ENCODE measurements at regions not wholly inside any gene's neighbourhood (a gene's known extent, or its start where the extent isn't known, plus 50 kb on each side); places are given as distances from the start of the nearest gene placed in this dataset.
A peak's percentile ranks its signal among the peaks of the same experiment; 100 is the strongest.

DNA sequence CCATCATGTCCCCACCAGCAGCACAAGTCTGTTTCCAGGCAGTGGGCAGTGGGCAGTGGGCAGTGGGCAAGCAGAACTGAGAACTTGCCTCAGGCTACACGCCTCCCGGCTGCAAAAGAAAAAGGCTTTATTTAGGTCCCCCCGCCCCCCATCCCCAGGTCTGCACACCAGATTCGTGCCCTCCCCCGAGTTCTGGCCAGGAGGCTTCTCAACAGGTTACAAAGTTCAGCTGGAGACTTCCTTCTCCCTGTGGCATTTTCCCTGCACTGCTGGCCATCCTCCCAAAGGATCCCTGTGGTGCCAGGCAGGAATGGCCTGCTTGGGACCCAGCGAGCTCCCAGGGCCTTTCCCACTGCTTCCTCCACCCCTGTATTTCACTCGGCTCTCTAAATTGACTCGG, 97.0 kb upstream of the TRIM2 start:
- DNase-seq (ENCODE audit: low read depth), result no peak

DNA sequence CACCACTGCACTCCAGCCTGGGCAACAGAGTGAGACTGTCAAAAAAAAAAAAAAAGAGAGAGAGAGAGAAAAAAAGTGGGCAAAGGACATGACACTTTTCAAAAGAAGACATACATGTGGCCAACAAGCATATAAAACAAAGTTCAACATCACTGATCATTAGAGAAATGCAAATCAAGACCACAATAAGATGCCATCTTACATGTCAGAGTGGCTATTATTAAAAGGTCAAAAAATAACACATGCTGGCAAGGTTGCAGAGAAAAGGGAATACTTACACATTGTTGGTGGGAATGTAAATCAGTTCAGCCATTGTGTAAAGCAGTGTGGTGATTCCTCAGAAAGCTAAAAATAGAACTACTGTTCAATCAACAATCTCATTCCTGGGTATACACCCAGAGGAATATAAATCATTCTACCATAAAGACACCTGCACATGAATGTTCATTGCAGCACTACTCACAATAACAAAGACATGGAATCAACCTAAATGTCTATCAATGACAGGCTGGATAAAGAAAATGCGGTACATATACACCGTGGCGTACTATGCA, 94.9 kb upstream of the TRIM2 start:
- no peak for DNase-seq (ENCODE audit: low read depth)

DNA sequence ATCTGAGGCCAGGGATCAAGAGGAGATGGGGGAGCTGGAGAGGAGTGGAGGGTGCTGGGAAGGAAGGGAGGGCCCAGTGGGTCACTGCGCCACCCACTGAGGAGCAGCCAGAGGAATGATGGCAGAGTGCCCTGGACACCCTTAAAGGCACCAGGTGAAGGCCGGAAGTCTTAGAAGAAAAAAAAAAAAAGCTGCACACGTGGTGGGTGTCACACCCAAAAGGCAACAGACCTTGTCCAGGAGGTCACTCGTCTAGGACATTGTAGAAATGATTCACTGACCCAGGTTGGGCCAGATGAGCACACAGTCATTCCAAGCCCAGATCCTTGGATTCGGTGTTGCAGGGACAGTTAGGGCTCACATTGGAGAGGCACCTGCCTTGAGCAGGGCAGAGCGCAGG, 93.5 kb upstream of the TRIM2 start:
- DNase-seq (ENCODE audit: low read depth), result no peak

DNA sequence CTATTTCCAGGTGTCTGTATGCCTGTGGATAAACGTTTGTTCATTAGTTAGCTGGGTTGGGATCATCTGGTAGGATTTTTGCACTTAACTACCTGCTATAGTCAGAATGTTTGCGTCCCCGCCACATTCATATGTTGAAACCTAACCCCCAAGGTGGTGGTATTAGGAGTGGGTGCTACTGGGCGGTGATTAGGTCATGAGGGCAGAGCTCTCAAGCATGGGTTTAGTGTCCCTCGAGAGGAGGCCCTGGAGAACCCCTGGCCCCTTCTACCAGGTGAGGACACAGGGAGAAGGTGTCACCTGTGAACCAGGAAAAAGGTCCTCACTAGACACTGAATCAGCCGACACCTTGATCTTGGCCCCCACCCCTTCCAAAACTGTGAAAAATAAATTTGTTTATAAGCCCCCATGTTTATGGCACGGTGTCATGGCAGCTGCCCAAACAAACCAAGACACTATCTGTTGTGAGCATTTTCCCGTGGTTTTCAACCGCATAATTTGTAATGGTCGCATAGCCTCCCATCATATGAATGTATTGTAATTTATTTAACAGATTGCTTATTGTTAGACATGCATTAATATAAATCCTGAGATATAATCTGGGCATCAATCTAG, 92.7 kb upstream of the TRIM2 start:
- no peak for DNase-seq (ENCODE audit: low read depth)

DNA sequence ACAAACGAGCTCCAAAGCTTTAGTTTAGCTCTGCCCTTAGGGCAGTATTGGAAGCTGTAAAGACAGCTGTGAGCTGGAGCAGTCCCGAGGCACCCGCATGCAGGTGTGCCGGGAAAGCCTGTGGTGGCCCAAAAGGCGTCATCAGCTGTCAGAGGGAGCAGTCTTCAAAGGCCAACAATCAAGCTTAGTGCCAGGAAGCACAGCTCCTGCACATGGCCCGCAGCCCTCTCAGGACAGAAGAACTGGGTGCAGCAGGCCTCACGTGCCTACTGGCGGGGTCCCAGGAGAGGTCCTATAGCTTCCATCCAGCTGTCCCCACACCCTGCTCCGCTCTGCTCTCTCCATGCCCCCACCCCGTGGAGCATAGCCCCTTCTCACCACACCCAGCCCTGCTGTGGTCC, 92.2 kb upstream of the TRIM2 start:
- no peak for DNase-seq (ENCODE audit: low read depth)

DNA sequence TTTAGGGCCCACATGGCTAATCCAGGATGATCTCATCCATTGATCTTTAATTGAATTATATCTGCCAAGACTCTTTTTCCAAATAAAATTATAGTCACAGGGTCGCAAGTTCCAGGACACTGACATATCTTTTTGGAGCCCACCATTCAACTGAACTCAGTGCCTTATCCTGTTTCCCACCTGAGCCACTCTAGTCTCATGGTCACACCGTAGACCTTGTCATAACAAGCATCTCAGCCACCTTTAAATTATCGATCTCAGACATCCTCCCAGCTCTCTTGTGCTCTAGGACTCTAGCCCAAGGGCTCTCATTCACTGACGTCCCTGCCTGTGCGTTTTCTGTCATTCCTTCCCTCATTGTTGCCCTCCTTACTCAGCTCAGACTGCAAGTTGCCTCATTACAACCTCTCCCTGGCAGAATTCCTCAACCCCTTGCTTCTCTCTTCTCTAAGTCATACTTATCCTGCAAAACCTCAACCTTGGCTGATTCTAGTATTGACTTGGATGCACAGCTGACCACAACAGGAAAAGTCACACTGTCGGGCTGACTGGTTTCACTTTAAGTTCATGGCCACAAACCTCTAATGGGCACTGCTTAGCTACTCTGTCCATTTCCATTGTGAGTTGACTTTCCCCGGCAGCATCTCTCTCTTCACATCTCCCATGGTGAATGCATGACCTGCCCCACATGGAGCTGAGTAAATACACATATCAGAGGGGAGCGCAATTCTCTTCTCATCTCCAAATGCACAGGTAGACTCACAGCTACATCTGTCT, 91.0 kb upstream of the TRIM2 start:
- no peak for DNase-seq (ENCODE audit: low read depth)

DNA sequence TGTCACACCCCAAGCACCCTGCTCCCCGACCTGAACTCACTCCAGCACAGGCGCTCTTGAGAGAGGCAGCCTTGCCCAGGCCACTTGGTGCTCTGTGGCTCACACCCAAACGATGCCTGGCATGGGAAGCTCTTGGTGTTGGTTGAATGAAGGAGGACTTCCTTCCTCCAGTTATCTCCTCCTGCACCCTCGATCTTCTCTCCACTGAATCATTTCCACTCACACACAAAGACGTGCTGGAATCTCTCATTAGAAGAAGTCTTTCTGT, 90.5 kb upstream of the TRIM2 start:
- no peak for DNase-seq (ENCODE audit: low read depth)

DNA sequence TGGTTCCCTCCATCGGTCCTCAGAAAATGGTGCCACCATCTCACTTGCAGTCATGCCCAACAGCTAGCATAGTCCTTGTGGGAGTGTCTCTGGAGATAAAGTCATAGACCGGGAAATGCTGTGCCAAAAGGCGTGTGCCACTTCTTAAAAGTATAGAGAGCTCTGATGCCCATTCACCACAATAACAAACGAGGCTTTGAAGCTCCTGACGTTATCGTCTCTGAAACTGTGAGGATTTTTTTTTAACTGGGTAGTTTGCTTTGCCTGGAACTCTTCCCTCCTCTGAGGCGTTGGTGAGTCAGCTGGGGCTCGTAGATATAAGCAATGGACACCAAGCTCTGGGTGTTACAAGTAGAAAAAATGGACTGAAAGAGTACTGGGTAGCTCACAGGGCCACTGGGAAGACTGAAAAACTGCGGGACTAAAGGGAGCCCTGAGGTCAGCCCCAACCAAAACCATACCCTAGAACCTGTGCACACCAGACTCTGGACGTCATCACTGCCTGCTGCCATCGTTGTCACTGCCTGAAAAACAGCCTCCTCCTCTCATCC, 89.4 kb upstream of the TRIM2 start:
- DNase-seq (ENCODE audit: low read depth), result peak; percentile 32

DNA sequence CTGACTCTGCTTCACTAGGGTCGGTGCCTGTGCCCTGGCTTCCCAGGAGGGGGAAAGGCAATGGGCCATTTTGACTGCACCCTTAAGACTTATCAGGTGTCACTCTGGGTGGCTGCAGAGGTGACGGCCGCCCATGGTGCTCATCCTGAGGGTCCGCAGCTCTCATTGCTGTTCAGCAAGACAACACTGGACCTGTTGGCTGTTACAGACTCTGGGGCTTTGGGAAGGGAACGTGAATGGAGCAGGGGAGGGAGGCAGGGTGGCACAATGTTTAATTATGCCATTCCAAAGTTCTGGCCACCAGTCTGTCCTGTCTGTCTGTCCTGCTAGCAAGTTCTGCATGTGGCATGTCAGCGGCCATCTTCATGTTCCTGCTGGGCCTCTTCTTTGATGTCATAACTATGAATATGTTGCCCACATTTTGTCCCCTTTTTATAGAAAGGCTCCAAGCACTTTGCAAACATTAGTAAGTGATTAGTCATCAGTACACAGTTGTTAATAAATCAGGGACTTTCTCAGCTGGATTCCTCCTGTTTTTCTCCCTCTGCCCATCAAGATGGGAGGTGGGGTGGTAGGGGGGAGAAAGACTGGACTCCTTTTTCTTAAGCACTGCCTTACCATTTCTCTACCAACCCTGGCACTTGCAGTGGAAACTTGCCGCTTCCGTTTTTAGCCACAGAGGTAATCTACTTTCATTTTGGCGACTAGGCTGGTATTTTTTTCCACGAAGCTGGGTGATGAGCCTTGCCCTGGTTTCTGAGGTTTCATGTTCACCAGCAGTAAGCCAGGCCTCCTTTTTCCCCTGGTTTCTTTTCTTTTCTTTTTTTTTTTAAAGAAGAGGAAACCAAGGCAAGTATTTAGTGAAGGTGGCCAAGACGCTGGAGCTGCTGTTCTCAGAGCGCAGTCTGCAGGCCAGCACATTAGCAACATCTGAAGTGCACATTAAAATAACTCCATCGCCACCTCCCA, 88.6 kb upstream of the TRIM2 start:
- peak; percentile 51 for DNase-seq (ENCODE audit: low read depth)

DNA sequence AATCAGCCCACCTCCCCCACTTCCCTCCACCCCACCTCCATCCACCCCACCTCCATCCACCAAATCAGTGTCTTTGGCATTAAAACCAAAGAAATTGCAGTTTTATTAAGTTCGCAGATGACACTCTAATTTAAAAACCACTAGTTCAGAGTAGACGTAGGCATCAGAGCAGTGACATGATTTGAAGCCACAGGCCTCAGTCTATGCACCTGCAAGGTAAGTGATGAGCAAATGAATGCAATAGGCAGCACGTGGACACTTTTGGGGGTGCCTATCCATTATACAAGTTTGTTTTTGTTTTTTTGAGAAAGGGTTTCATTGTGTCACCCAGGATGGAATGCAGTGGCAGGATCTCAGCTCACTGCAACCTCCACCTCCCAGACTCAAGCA, 88.0 kb upstream of the TRIM2 start:
- DNase-seq (ENCODE audit: low read depth), result no peak

DNA sequence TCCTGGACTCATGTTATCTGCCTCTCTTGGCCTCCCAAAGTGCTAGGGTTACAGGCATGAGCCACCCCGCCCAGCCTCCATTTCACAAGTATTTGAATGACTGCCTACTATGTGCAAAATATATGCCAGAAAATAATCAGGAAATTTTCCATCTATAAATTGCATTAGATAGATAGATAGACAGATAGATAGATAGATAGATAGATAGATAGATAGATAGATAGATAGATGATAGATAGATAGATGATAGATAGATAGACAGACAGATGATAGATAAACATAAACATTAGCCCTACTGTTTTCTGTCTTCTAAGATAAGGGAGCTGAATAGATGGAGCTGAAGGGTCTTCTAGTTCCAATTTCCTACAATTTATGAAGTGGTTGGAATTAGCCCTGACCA, 87.4 kb upstream of the TRIM2 start:
- no peak for DNase-seq (ENCODE audit: low read depth)

DNA sequence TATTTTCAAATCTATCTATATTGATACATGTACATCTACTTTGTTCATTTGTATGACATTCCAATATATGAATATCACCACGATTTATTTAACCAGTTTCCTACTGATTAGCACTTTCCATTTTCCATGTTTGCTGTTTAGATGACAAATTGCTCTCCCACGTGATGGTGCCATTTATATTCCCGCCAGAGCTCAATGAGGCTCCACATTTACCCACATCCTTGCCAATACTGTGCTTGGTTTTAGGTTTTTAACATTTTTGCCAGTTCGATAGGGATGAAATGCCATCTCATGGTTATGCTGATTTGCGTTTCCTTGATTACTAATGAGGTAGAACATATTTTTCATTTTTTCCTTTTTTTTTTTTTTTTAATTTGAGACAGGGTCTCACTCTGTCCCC, 86.7 kb upstream of the TRIM2 start:
- DNase-seq (ENCODE audit: low read depth), result no peak

DNA sequence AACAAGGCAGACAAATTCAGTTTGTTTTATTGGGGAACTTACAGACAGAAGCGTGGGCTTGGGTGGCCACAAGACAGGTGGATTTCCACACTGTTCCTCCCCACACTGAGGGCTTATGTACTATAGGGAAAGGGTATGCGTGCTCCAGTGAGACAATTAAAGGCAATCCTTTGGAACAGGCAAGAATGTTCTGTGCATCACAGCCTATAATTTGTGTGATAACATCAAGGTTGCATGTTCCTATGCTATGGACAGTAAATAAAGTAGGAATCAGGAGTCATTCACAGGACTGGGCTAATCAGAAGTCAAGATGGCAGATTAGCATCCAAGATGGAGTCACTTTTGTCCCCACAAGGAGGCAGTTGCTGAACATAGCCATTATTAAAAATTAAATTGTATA, 84.6 kb upstream of the TRIM2 start:
- DNase-seq (ENCODE audit: low read depth), result no peak

DNA sequence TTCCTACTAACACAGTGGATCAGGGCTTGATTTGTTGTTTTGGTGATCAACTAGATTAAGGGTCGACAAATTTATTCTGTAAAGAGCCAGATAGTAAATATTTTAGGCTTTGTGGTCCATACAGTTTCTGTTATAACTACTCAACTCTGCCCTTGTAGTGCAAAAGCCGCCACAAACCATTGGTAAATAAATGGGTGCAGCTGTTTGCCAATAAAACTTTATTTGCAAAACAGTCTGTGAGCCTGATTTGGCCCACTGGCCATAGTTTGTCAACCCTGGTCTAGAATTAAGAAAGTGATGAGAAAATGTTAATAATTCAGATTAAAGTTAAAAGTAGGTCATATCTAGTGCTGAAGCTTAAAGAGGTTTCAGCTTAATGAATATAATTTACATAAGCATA, 84.0 kb upstream of the TRIM2 start:
- no peak for DNase-seq (ENCODE audit: low read depth)

DNA sequence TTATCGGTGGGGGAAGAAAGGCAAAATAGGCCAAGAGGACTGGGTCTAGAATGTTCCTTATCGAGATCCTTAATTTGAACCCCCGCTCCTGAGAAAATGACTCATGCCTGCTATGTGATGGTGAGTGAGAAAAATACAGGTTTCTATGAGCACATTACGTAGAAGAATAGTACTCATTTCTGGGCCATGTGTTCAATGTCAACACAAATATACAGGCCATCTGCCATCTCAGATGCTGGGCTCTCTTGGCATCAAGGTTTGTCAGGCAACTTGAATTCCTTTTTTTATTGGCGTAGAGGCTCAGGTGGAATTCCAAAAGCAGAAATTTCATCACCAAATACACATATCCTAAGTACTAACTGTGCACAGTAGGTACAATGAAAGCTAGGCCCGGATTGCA, 81.4 kb upstream of the TRIM2 start:
- no peak for DNase-seq (ENCODE audit: low read depth)

DNA sequence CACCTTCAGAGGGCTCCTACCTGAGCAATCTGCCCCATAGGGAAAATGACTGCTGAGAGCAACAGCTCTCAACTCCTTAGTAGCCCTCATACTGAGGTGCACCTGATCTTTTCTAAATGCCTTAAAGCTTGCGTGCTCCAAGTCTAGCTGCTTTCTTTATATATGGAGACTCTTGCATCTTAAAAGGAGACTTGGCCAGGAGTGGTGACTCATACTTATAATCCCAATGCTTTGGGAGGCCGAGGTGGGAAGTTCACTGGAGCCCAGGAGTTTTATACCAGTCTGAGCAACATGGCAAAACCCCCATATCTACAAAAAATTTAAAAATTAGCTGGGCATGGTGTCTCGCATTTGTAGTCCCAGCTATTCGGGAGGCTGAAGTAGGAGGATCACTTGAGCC, 78.1 kb upstream of the TRIM2 start:
- no peak for DNase-seq (ENCODE audit: low read depth)

DNA sequence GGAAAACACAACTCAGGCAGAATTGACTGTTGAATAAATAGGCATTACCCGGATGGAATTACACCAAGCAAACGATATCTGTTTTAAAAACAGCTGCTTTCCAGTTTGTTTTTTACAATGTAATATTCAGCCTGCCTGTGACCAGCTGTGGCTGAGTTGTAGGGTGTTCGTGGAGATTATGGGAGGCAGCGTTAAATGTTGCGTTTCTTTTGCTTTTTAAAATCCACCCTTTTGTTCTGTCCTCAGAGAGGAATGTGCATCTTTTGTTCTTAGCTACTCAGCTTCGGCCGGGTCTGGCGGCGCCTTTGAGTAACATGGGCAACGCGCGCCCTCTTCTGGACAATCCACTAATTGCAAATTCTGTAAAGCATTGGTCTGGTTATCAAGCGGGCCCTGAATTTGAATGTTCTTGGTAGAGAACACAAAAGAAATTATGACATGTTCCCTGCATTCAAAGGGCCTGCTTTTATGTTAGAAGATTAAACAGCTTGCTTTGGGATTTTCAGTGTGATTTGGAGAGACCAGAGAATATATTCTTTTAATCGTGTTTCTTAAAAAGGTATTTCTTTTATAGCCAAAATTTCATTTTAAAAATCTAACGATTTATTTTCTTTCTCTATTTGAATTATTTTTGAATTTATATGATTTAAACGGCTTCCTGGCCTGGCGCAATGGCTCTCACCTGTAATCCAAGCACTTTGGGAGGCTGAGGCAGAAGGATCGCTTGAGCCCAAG, 76.3 kb upstream of the TRIM2 start:
- DNase-seq (ENCODE audit: low read depth), result peak; percentile 88

DNA sequence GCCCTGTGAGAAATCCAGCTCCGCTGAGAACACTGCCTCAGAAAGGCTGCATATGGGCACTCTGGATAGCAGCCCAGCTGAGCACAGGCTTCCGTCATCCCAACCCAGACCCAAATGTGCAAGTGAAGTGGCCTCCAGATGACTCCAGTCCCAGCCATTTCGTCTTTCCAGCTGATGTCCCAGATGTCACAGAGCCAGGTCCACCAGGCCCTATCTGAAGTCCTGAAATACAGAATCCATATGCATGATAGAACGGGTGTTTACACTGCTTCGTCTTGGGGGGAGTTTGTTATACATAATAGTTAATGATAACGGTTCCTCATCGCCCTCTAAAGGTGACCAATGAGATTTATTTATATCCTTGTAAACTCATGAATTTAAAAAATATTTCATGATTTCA, 72.6 kb upstream of the TRIM2 start:
- DNase-seq (ENCODE audit: low read depth), result no peak

DNA sequence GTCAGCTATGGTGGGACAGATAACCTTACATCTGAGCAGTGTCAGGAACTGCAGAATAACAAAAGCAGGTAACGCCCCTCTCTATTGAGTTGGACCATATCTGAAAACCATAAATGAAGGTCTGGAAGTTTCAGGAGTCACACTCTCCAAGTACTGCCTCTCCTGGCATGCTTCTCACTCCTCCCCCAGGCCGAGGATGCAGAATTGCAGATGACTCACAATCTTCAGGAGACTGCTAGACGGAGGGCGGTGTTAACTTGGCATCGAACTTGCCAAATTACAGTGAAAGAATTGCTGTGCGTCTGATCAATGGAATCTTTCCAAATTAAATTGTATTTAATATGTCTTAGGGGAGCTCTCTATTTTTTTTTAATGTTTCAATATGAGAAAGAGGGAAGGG, 67.1 kb upstream of the TRIM2 start:
- no peak for DNase-seq (ENCODE audit: low read depth)

DNA sequence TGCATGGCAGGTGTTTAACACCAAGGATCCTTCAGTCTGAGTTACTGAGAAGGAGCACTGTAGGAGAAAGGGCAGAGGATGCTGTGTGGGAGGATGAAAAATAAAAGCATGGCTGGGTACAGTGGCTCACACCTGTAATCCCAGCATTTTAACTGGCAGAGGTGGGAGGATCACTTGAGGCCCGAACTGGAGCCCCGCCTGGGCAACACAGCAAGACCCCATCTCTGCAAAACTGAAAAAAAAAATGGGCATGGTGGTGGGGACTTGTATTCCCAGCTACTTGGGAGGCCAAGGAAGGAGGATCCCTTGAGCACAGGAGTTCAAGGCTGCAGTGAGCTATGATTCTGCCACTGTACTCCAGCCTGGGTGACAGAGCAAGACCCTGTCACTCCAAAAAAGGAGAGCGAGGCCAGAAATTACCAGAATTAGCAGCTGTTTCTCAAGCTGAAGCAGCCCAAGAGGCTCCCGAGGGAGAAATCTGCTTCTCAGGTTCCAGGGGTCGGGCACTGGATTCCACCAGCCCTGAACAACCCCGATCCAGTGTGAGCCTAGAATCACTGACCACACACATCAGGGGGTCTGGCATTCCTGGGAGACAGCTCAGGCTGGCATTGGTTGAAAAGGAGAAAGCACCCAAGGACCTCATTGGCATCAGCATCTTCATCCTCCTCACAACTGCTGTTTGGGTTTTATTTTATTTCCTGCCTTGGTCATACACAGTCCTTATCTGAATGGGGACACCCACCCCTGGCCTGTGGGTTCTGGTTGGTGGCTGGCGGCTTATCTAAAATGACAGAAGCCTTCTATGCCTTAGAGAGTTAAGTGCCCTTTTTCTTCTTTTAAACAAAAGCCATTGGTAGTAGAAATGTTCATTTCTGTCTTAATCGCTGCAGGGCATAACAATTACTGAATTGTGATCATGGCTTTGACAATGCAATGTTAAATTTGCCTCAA, 66.3 kb upstream of the TRIM2 start:
- DNase-seq (ENCODE audit: low read depth), result no peak

DNA sequence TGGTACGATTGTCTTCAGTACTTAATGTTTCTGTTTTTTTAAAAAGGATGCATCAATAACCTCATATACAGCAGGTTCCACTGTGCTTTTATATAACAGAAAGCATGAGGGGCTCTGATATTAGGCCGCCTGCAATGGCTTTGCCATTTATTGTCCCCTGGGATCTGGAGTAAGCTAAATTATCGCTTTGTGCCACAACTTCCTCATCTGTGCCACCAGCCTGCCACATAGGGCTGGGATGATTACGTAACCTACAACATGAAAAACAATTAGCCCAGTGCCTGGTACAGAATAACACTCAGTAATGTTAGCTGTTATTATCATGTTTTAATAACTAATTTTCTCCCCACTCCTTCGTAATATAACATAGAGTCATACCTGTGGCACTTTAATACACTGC, 65.5 kb upstream of the TRIM2 start:
- no peak for DNase-seq (ENCODE audit: low read depth)
